Esophagus squamous epithelium (tissue), 5 donors: ENCODE measurements at regions not wholly inside any gene's neighbourhood (a gene's known extent, or its start where the extent isn't known, plus 50 kb on each side); places are given as distances from the start of the nearest gene placed in this dataset.

ENCODE experiments used
- DNase-seq: peaks from one replicate; lab custom pipeline; 2025; lab: John Stamatoyannopoulos, UW
- H3K27ac ChIP-seq, 4 donors: fragments of 200-600 bp; sonication (generic); one replicate each; pipeline ENCODE4 v1.5.1; 2016 to 2019; ENCODE audit warnings: mild to moderate bottlenecking in 1 of 4
- H3K27me3 ChIP-seq, 4 donors: fragments of 200-600 bp; sonication (generic); 1 replicate in 3 of 4; 2 replicates in 1 of 4; pipeline versions ENCODE4 v1.5.1 to v1.6.0; 2017 to 2021; ENCODE audit warnings: antibody characterized with exemption in 1 of 4
- H3K36me3 ChIP-seq, 3 donors: fragments of 200-600 bp; sonication (generic); one replicate each; pipeline ENCODE4 v1.5.1; 2016 to 2019
- H3K4me1 ChIP-seq, 3 donors: fragments of 200-600 bp; sonication (generic); one replicate each; pipeline ENCODE4 v1.5.1; 2017 to 2019
- H3K4me3 ChIP-seq, 4 donors: fragments of 200-600 bp; sonication (generic); 1 replicate in 3 of 4; 2 replicates in 1 of 4; pipeline ENCODE4 v1.5.1; 2016 to 2019; ENCODE audit warnings: mild to moderate bottlenecking in 2 of 4, moderate library complexity in 1 of 4
- H3K9me3 ChIP-seq, 3 donors: fragments of 200-600 bp; sonication (generic); one replicate each; pipeline ENCODE4 v1.5.1; 2016 to 2019
- CTCF ChIP-seq, 6 experiments: fragments of 450-650 bp in 4 of 6; fragments of 200-600 bp in 2 of 6; sonication (generic) in 2 of 6; IDR thresholded peaks; one replicate each; pipeline ENCODE4 v1.5.1; 2016 to 2019; ENCODE audit warnings: antibody characterized with exemption in 6 of 6, mild to moderate bottlenecking in 4 of 6, moderate library complexity in 4 of 6
- POLR2A ChIP-seq, 4 donors: fragments of 450-650 bp; IDR thresholded peaks; one replicate each; pipeline ENCODE4 v1.6.1; 2017; ENCODE audit warnings: antibody characterized with exemption in 4 of 4, mild to moderate bottlenecking in 4 of 4, moderate library complexity in 3 of 4
- WGBS, 2 donors: methylation state at CpG; one replicate each; pipeline ENCODE4 v1.1.5; 2018; 5-methylcytosine and 5-hydroxymethylcytosine counted together
- intact Hi-C: fragments of 100-400 bp; cut with DNase I; formaldehyde crosslinking; loops from one replicate; pipeline ENCODE4 v1.15.0; 2022
- donor health status: DM: yes; HTN: yes; CAD: no.

DNA sequence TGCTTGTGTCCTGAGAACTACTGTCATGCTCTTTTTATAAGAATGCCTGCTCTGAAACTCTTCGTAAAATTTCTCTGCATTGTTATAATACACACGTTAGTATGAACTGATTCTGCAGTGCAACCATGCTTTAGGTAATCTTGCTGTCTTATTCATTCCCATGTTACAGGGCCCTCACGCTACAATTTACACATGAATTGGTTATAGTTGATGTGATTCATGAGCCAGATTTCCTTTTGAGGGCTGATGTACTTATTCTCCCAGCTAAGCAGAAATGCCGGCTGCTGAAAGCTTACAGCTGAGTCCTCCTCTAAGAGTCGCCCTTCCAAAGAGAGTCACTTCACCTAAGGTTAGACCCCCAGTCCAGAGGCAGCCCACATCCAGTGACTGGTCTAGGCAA lies 233.5 kb upstream of the PCSK5 start:
- Histone ChIP-seq H3K9me3 (no peaks in the 10 kb centered on the region), H3K4me1 (no peaks in the 10 kb centered on the region), H3K27me3 (no peaks in the 10 kb centered on the region), H3K36me3 (no peaks in the 10 kb centered on the region), H3K4me3 (no peak overlapping the region), H3K27ac (no peak overlapping the region)
- WGBS, 2 donors = 69 to 71% methylated on average over 5 of the region's 5 CpGs
- no peak for DNase-seq
- intact Hi-C loops = no loop called here
- TF ChIP-seq CTCF (IDR thresholded peaks at IDR 0.05) = no peak
- TF ChIP-seq POLR2A (IDR thresholded peaks at IDR 0.05) = no peak

- Histone ChIP-seq H3K4me3 (no peak overlapping the region), H3K27me3 (no peaks in the 10 kb centered on the region), H3K4me1 (no peaks in the 10 kb centered on the region), H3K36me3 (no peaks in the 10 kb centered on the region), H3K9me3 (no peaks in the 10 kb centered on the region), H3K27ac (no peak overlapping the region)
- no peak for TF ChIP-seq POLR2A (IDR thresholded peaks at IDR 0.05)
- intact Hi-C loops = no loop called here
- DNase-seq = no peak
- WGBS, 2 donors = 24 to 54% methylated on average over 7 of the region's 9 CpGs
These were observed 232.1 kb upstream of the PCSK5 start for GRCh38 chr9:75658301-75658905.

DNA sequence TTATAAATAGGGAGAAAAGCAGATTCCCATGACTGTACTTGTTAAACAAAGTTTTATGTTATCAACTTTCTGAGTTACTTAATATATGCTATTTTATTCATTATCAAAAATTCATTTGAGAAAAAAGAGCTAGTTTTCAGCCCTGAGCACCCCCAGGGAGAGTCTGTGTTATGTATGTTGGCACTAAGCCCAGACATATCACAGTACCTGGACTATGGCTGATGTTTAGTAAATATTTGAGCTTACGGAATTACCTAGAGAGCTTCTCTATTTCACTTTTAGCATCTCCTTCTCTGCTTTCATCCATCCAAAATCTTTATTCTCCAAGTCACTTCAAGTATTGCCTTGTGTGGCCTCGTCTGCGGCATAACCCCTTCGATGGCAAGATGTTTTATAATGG lies 225.9 kb upstream of the PCSK5 start:
- Histone ChIP-seq H3K4me3 (no peak overlapping the region), H3K27ac (no peak overlapping the region), H3K36me3 (no peaks in the 10 kb centered on the region), H3K27me3 (no peaks in the 10 kb centered on the region), H3K9me3 (no peaks in the 10 kb centered on the region), H3K4me1 (no peaks in the 10 kb centered on the region)
- intact Hi-C loops = no loop called here
- no peak for DNase-seq
- TF ChIP-seq POLR2A (IDR thresholded peaks at IDR 0.05) = no peak
- TF ChIP-seq CTCF (IDR thresholded peaks at IDR 0.05) = no peak
- WGBS, 2 donors = 59 to 64% methylated on average over 4 of the region's 4 CpGs

DNA sequence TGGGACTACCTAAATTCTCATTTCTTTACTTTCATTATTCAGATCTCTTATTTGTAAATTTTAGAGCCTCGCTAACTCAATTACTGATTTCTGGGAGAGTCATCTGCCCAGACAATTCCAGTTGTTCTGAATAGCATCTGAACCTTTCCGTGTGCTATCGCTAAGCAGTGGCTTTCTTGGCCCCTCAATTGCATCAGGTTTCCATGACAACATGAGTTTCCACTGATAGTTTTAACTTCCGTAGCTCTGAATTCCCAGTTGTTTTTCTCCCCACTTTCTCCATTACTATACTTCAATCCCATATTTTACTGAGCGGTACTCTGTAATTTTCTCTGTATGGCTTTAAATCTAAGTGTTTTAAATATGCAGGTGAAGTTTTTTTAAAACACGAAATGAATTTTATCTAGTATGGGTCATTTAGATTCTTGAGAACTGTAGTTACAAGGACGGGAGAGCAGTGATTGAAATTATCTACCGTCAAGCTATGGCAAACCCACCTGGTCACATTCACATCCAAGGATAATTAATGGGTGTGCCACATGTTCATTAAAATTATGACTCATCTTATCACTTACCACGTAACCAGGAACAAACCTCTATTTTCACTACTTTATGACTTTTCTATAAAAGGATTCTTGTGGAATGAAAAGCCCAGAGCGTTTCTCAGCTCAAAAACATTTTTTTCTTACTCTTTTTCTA lies 223.5 kb upstream of the PCSK5 start:
- Histone ChIP-seq H3K36me3 (no peaks in the 10 kb centered on the region), H3K27ac (no peak overlapping the region), H3K27me3 (no peaks in the 10 kb centered on the region), H3K4me3 (no peak overlapping the region), H3K9me3 (no peaks in the 10 kb centered on the region), H3K4me1 (peaks cover 0 to 1% (median under 1%) of the 10 kb centered on the region in 3 donors)
- DNase-seq = no peak
- 69 to 77% methylated on average over 10 of the region's 10 CpGs for WGBS, 2 donors
- intact Hi-C loops = no loop called here
- TF ChIP-seq CTCF (IDR thresholded peaks at IDR 0.05) (no peak), POLR2A (IDR thresholded peaks at IDR 0.05) (no peak)

- no peak for DNase-seq
- Histone ChIP-seq H3K4me1 (peaks cover 0 to 4% (median 4%) of the 10 kb centered on the region in 3 donors), H3K36me3 (no peaks in the 10 kb centered on the region), H3K27ac (no peak overlapping the region), H3K4me3 (no peak overlapping the region), H3K27me3 (no peaks in the 10 kb centered on the region), H3K9me3 (peaks cover 0 to 5% (median 3%) of the 10 kb centered on the region in 3 donors)
- TF ChIP-seq POLR2A (IDR thresholded peaks at IDR 0.05) = no peak
- TF ChIP-seq CTCF (IDR thresholded peaks at IDR 0.05) = no peak
- 48 to 50% methylated on average over 2 of the region's 2 CpGs for WGBS, 2 donors
- intact Hi-C loops = no loop called here
These were observed 220.8 kb upstream of the PCSK5 start for GRCh38 chr9:75669721-75670120.
